HG03460 (cell line): ENCODE measurements at regions not wholly inside any gene's neighbourhood (a gene's known extent, or its start where the extent isn't known, plus 50 kb on each side); places are given as distances from the start of the nearest gene placed in this dataset.

Experiments used
- ATAC-seq: cut with Tn5 transposase; IDR thresholded peaks from one replicate; pipeline ENCODE4 v1.9.1; 2021; ENCODE audit not compliant: unreplicated experiment

DNA sequence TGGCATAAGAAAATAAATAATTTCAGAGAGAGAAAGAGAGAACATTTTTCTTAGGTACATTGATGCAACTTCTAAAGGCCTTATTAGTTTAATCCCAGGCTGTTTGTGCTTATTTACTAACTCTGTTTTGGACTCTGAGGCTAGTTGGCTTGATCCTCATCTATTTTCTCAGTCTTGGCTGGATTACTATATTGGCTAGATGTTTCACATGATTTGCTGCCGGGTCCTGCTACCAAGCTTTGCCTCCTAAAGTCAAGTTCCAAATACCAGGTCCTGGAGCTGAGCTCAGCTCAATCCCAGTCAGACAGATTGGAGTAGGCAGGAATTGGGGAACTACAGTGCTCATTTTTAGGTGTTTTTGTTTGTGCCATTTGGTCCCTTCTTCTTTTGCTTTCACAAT is 340.8 kb downstream of the BCAT1 start:
- ATAC-seq = no peak

DNA sequence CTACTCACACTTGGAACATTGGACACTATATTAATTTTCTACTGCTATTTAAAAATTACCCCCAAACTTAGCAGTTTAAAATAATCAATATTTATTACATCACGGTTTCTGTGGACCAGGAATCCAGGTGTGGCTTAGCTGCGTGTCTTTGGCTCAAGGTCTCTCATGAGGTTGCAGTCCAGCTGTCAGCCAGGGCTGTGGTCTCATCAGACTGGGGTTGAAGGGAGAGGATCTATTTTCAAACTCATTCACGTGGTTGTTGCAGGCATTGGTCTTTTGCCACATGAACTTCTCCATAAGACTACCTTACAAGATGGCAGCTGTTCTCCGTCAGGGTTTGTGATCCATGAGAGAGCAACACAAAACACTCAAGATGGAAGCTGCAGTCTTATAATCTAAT is 343.0 kb downstream of the BCAT1 start:
- no peak for ATAC-seq

DNA sequence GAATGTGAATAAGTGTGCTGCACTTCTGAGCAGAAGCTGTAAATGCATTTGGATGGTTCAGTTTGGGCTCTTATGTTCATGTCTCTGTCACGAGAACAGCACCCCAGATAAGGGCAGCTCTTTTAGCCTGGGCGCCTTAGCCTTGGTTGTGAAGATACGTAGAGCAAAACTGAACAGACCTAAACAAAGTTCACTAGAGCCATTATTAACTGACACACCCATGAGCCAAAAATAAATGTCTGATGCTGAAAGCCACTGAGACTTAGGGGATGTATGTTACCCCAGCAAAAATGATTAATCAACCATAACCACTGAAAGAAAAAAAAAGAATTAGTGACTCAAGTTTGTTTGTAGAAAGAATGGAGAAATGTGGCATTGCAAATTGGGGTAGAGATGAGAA is 343.4 kb downstream of the BCAT1 start:
- ATAC-seq = no peak

DNA sequence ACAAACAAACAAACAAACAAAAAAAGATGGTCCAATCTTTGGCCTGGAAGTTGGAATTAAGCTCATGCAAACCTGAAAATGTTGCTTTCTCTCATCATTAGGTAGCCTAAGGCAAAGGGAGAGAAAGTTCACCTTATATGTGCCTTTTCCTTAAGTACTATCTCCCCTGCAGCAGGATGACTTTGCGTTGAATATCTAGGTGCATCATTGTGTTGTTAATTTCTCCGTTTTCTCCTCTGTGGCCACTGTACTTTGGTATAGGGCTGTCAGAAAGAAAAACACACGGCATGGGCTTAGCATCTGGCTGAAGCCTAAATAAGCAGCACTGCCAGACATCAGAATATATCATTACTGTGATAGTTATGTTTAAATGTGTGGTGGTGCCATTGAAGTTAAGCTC is 345.5 kb downstream of the BCAT1 start:
- no peak for ATAC-seq

DNA sequence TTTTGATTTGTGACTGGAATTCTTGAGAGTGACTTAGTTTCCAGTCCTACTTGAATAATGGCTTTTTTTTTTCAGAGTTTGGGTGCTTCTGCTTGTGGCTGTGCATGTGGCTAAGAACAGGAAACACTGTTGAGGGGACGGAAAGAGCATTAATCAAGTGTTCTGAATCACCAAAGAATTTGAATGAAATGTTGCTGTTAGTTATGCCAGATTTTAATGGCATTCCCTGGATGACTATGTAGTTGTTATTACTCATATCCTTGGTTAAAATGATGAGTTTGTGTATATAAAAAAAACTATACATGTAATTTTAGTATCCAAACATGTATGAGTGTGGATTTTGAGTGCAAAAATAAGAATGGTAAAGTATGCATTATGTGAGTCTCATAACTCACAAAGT is 347.9 kb downstream of the BCAT1 start:
- ATAC-seq = no peak

DNA sequence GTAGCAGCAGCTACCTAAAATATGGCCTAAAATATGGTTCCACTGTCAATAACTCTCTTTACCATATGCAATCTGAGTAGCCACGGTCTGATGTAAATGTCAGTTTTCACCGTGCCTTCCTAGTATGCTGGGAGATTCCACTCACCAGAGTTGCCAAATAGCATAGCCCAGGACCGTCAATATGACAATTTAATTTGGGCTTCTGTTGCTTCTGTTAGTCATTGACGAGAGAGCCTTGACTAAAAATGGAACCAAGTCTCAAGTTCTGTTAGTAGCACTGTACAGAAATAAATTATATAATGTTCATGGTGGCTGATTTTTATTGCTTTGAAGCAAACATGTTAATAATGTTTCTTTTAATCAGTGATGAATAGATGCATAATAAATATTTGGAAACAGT is 348.4 kb downstream of the BCAT1 start:
- ATAC-seq = no peak

DNA sequence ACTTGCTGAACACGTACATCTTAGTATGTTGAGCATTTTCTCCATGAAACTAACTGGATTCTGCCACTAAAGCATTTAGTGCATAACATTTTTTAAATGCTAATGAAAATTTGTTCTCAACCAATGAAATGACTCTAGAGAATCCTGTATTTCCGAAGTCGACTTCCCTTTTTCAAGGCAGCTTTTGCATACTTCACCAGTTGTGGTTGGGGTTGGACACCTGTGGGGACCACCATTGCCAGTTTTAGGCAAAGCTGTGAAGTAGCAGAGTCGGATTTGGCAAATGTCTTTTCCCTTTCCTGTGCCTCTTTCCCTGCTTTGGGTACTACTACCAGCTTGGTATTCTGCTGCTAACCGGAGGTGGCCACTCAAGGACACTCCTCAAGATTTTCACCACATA is 349.2 kb downstream of the BCAT1 start:
- ATAC-seq = no peak

DNA sequence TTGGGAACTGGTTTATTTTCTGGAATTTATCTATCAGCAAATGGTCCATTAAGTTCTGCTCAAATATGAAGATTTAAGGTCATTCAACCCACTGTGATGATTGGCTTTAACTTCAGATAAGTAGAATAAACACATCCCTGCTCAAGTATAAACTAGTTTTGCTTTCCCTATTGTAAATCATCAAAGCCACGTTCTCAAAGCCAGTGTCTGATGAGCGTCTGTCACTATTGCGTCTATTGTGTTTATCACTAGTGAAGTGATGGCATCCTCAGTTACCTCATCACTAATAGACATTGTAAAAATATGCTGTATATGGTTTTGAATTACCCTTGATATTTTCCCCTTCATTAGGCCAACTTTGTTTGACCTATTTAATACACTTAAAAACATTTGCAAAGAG is 351.3 kb downstream of the BCAT1 start:
- no peak for ATAC-seq

DNA sequence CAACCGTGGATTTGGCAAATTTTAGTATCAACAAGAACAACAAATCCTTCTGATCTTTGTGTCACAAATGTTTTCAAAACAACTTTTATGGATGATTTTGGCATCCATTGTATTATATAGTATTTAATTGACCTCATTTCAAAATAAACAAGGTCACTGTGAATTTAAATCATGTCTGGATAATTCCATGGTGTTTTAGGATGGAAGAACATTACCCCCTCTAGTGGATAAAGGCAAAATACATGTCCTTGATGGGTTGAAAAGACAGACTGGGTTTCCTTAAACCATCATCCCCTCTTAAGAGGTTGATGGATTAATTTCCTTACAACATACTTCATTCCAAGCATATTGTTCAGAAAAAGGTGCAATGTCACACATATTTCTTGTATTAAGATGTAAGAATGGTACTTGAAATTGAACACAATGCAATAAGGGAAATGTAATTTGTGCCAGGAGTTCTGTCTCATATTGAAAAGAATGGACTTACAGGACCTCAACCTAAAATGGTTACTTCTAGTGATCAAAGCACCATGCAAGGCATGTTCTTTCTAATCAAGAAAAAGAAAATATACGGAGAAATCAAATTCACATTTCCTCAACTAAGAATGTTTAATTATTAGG is 352.0 kb downstream of the BCAT1 start:
- ATAC-seq = no peak

DNA sequence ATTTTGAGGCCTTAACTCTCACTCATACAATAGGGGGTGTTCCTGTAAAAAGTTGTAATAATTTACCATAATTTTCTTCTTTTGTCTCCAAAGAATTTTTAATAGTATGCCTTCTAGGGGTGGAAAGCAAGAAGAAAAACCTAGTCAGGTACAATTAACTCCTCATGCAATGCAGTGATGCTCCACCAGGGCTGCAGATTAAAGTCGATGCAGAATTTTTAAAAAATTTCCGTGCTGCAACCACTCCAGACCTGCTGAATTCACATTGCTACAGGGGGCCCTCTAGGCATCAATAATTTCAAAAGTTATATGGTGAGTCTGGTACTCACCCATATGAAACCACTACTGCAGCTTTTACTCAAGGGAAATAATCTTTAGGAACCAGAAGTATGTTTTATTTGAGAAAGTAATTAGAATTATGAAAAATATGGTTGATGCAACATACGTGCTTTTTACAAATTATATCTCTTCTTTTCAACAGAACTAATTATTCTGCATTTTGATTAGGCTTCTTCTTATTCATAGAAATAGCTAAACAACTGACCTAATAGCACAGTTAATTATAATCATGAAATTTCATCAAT is 353.2 kb downstream of the BCAT1 start:
- no peak for ATAC-seq

DNA sequence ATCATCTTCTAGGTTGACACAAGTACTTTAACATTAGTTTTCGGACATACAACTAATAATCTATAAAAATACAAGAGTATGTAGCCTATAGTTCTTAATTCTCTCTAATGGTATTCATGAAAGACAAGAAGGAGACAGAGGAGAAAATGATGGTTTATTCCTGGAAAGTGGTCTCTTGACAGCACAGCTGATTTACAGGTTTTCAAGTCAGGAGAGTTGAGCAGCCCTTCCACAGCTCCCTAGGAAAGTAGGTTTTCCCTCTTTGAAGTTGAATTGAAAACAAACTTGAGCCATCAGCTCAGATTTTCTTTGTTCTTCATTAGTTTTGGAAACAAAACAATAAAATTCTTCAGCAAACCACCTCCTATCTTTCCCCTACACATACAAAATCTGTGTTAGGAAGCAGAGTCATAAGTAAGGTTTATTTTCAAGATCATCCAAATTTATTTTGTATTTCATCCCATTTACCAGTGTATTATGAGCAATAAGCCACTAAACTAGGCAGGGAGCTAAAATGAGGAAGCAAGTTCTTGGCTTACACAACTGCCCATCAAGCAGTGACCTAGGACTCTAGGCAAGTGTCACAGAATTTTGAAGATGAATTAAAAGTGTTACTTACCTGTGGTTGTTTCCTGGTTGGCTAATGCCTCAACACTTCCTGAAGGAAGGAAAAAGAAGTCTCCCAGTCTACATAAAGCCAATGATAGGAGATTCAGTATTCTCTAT is 357.0 kb downstream of the BCAT1 start:
- ATAC-seq = no peak

DNA sequence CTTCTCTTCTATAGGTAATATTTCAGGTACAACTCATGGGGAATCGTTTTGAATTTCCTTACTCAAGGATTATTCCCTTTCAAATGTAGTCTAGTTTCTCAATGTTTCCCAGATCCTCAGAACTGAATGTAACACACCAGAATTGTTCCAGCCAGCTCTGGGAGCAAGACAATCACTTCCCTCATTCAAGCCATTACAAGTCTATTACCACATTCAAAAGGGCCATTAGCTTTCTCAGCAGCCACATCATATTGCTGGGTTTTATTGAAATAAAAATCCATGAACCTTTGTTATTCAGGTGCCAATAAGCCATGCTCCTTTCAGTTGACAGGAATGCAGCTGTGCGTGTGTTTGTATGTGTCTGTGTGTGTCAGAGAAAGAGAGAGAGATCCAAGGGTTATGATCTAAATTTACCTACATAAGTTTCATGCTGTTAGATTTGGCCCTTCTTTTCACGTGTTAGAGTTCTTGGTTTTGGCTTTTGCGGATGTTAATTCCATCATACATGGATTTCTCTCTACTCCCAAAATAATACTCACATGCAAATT is 357.7 kb downstream of the BCAT1 start:
- ATAC-seq = no peak

DNA sequence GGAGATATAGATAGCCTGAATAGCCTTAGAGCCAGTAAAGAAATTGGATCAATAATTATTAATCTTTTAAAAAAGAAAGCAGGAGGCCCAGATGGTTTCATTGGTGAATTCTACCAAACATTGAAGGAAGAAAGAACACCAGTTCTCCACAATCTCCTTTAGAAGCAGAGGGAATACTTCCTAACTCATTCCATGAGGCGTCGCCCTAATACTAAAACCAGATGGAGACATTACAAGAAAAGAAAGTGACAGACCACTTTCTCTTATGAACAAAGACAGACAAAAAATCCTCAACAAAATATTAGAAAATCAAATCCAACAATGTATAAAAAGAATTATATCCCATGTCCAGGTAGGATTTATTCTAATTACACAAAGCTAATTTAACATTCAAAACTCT is 362.6 kb downstream of the BCAT1 start:
- ATAC-seq = no peak

DNA sequence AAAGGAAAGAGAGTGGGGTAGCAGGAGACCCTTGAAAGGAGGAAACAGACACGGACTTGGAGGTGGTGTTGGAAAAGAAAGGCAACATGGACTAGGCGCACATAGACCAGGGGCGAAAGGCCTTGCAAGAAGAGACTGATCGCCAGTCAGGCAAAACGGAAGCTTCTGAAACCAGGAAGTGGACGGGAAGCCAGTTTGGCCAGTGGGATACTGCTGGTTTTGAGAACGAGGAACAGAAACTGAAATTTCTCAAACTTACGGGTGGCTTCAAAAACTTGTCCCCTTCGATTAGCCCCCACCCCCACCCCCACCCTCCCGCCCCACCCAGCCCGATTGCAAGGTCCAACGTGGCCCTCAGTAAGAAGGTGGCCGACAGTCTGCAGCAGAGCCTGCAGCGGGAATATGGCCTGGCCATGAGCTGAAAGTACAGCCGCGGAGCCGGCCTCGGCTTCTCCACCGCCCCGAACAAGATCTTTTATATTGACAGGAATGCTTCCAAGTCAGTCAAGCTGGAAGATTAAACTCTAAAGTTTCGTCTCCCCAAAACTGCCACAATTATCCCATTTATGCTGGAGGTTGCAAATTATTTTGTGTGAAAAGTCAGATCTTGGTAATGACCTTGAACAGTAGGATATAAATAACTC is 364.7 kb downstream of the BCAT1 start:
- ATAC-seq = no peak

DNA sequence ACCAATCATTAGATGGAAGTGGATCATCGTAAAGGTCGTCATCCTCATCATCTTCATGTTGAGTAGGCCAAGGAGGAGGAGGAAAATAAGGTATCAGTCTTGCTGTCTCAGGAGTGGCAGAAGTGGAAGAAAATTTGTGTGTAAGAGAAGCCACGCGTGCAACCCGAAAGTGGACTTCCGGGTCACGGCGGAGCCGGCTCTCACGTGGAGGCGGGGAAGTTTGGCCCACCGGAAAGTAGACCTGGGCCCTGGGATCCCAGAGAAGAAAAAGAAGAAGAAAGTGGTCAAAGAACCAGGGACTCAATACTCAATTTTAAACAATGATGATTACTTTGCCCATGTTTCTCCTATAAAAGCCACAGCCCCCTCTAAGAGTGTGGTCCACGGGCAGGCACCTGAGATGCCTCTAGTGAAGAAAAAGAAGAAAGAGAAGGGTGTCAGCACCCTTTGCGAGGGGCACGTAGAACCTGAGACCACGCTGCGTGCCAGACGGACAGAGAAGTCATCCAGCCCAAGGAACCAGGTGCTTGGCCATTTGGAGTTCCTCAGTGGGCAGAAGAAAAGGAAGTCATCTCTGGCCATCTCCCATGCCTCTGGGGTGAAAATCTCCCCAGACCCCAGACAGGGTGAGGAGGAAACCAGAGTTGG is 365.8 kb downstream of the BCAT1 start:
- no peak for ATAC-seq

DNA sequence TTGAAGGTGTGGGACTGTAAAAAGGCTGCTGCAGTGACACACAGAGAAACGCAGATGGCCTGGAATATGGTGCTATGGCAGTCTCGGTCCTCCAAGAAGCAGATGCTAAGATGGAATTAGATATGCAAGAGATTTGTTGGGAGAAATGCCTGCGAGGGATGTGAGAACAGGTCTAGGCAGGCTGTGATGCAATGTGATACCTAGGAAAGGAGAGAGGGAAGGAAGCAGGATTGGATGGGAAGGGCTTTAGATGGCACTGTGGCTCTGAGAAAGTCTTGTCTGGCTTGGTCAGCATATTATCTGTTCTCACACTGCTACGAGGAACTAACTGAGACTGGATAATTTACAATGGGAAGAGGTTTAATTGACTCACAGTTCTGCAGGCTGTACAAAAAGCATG is 374.4 kb downstream of the BCAT1 start:
- ATAC-seq = no peak

DNA sequence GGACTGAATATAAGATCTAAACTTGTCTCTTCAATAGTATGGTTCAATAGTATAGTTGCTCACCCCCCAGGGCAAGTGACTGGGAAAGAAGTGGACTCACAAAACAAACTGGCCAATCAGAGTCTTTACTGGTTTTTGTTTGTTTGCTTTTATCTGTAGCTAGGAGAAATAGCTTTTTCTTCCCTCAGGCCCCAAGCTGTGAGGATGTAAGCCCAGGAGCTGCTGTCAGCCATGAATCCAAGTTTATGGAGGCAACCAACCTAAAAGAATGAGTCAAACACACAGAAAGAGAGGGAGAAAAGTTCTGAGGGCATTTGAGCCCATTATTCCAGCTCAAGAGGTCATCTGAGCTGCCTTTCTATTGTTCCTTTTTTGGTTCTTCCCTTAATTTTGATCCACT is 375.3 kb downstream of the BCAT1 start:
- no peak for ATAC-seq

DNA sequence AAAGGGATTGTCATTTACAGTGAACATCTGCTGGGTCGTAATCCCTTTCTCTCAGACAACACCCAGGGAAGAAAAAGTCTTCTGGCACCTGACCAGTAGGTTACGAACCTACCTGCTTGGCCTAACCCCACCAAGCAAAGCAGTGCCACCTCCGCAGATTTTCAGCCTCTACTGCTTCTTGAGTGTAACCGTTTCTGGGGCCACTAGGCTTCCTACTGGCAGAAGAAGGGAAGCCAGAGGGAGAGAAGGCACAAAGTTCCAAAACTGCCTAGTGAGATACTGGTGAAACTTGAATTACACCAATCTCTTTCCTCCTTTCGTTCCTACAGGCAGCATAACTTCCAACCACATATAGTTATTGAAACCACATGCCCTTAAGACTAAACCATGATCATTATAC is 383.6 kb downstream of the BCAT1 start:
- no peak for ATAC-seq

DNA sequence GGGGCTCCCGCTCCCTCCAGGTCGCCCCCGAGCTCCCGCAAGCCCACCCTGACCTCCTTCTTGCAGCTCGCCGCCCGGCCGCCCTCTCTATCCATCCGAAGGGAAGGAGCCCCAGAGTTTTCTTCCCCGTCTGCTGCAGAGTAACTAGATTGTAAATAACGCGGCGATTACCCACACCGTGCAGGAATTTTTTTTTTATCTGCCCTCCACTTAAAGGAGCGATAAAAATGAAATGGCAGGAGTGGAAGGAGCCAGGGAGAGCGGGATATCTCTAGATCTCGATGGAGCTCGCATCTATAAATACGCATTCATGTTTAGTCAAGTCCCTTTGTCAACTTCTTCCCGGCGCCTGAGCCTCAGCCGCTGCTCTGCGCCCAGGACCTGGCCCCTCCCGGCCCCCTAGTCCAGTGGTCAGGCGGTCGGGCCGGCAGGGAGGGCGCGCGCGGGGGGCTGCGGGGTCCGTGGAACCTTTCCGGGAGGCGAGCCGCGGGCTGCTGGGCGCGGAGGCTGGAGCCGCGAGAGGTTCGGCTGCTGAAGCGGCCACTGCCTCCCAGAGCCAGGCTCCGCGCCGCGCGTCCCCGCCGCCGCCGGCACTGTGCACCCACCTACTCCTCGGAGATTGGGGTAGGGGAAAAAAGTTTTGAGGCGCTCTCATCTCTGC is 386.0 kb downstream of the BCAT1 start:
- ATAC-seq = no peak

DNA sequence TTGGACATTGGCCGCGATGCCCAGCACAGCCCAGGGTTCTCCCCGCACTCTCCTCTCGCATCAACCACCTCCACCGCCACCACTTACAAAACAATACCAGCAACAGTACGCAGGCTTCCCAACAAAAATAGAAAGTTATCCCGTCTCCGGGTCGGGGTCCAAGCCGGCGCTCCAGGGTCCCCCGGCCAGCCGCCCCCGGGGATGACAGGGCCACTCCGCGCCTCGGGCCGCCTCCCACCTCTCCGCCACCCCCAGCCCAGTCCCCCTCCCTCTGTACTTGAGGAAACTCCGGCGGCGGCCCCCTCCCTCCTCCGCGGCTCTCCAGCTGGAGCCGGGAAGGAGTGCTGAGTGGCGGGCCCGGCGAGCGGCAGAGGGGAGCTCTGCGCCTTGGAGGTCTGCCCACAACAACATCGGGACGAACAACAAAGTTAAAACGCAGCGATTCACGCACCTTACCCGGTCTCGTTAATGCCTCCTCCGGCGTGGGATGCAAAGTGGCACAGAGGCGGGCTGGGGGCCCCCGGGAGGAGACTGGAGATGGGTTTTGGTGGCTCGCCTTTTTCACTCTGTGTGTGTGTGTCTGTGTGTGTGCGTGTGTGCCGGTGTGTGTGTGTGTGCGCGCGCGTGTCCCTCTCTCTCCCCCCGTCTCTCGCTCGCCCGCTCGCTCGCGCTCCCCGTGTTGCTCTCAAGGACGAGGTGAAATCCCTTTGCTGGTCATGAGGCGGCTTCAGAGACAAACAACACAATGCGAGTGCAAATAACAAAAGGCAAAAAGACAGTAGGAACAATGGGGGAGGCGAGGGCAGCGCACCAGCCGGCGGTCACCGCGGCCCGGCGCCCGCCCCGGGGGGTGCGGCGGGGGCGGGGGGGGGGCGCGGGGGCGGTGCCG is 386.8 kb downstream of the BCAT1 start:
- ATAC-seq = no peak
